NAMALWA (cell line): ENCODE measurements at regions not wholly inside any gene's neighbourhood (a gene's known extent, or its start where the extent isn't known, plus 50 kb on each side); places are given as distances from the start of the nearest gene placed in this dataset.

ENCODE experiments used
- DNase-seq: peaks from one replicate; pipeline ENCODE4 v3.0.0-alpha.2; 2015; ENCODE audit warnings: low spot score

- no peak for DNase-seq
Observed at GRCh38 chr14:54090274-54090673, 133.6 kb upstream of the BMP4 start.

GRCh38 chr14:54094765-54095164 lies 138.1 kb upstream of the BMP4 start:
- DNase-seq: no peak

- DNase-seq: no peak
Observed at GRCh38 chr14:54098536-54098935, 141.9 kb upstream of the BMP4 start.

- no peak for DNase-seq
Observed at GRCh38 chr14:54102051-54102456, 145.4 kb upstream of the BMP4 start.

GRCh38 chr14:54102530-54102929 lies 145.9 kb upstream of the BMP4 start:
- no peak for DNase-seq

GRCh38 chr14:54104601-54105145 lies 148.0 kb upstream of the BMP4 start:
- DNase-seq: no peak

- no peak for DNase-seq
Observed at GRCh38 chr14:54105406-54105805, 148.8 kb upstream of the BMP4 start.

- DNase-seq: no peak
Observed at GRCh38 chr14:54105898-54106297, 149.3 kb upstream of the BMP4 start.

- DNase-seq: no peak
Observed at GRCh38 chr14:54106661-54107377, 150.2 kb upstream of the BMP4 start.

- peak; percentile 18 for DNase-seq
Observed at GRCh38 chr14:54108481-54109471, 152.2 kb upstream of the BMP4 start.

GRCh38 chr14:54109521-54110120 lies 153.0 kb upstream of the BMP4 start:
- DNase-seq: no peak

GRCh38 chr14:54114941-54115340 lies 158.3 kb upstream of the BMP4 start:
- no peak for DNase-seq

- no peak for DNase-seq
Observed at GRCh38 chr14:54116198-54116885, 159.7 kb upstream of the BMP4 start.

GRCh38 chr14:54116972-54117371 lies 160.3 kb upstream of the BMP4 start:
- no peak for DNase-seq

- no peak for DNase-seq
Observed at GRCh38 chr14:54117396-54117795, 160.8 kb upstream of the BMP4 start.

- no peak for DNase-seq
Observed at GRCh38 chr14:54117924-54118323, 161.3 kb upstream of the BMP4 start.

- no peak for DNase-seq
Observed at GRCh38 chr14:54120260-54120659, 163.6 kb upstream of the BMP4 start.

- no peak for DNase-seq
Observed at GRCh38 chr14:54121466-54122027, 164.9 kb upstream of the BMP4 start.

- no peak for DNase-seq
Observed at GRCh38 chr14:54123841-54124240, 167.2 kb upstream of the BMP4 start.

GRCh38 chr14:54125109-54125508 lies 168.5 kb upstream of the BMP4 start:
- no peak for DNase-seq

GRCh38 chr14:54126947-54127346 lies 170.3 kb upstream of the BMP4 start:
- DNase-seq: no peak

- no peak for DNase-seq
Observed at GRCh38 chr14:54127526-54127925, 170.9 kb upstream of the BMP4 start.
